ENCODE measurements at regions not wholly inside any gene's neighbourhood (a gene's known extent, or its start where the extent isn't known, plus 50 kb on each side); places are given as distances from the start of the nearest gene placed in this dataset.
"Not testable (repeated sequence)": the region's sequence is repeated elsewhere in the genome, so short reads cannot be mapped to it uniquely, and the experiment has no call there.

DNA sequence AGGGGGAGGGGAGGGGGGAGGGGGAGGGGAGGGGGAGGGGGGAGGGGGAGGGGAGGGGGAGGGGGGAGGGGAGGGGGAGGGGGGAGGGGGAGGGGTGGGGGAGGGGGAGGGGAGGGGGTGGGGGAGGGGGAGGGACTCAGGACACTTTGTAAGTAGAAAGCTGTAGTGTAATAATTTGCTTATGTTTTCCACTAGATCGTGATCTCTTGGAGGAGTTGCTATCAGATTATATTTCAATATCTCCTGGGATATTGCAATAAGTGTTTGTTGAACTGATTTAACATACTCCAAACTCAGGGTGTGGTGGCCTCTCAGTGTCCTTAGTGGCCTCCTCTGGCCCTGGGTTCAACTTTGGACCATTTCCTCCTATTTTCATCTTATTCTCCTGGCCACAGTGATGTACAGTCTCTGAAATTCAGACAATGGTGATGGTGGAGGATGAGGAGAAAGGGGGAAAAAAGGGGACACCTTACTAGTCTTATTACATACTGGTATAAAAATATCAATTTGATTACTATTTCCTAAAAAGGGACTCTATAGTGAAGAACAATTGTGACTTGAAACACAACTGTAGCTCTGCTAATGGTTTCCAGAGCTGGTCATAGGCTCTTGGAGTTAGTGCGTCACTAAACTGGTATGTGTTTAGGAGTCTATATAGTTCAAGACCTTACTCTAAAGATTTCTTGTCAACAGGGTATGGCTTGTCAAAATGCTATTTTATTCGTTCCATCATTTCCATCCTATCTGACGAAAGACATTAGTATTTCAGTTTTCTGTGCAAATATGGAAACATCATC, 89.6 kb downstream of the DDX1 start:
- DNase-seq = no peak

DNA sequence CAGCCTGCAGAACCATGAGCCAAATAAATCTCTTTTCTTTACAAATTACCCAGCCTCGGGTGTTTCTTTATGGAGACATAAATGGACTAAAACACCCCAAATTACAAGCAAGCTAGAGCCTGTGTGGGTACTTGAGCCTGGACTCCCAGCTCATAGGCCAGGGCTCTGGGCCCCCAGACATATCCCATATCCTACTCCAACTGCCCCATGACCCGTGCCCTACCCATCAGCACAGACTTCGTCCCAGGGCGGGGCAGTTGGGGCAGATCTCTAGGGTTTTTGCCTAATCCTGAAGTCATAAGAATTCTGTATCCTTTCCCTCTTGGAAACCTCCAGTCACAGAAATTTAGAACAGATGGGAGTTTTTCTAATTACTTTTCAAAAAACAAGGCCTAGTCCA, 90.7 kb downstream of the DDX1 start:
- DNase-seq = no peak

DNA sequence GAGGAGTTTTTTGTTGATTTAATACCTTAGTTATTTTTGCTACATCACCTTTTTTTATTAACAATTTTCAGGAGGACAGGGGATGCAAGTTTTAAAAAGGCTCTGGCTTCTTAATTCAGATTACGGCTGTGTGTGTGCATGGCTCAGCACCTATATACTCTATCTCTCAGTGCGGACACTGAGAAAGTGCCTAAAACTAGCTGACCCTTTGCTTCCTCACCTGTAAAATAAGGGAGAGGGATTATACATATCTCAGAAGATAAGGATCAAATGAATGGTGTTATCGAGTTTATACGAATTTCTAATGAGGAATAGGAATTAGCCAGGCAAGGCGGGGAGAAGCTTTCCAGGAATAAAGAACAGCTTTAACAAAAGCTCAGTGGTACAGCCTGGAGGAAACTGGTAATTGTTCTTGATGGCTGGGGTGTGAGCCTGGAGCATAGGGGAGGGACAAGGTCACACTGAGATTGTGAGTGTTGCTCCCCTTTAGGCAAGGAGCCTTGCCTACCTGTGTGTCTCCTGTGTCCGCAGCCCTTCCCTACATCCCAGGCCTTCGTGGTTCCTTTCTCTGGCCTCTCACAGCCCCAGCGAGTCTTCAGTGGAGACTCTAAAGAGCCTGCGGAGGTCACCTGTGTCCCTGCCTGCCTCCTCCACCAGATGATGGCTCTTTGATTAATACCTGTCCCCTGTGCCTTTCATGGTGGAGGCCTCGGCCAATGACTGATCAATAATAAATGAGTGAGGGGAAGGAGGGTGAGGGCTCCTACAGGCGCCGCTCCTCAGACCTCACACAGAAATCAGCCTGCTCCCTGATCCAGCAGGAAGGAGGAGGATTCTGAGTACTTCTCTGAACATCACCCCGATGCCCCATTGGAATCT, 92.7 kb downstream of the DDX1 start:
- no peak for DNase-seq

DNA sequence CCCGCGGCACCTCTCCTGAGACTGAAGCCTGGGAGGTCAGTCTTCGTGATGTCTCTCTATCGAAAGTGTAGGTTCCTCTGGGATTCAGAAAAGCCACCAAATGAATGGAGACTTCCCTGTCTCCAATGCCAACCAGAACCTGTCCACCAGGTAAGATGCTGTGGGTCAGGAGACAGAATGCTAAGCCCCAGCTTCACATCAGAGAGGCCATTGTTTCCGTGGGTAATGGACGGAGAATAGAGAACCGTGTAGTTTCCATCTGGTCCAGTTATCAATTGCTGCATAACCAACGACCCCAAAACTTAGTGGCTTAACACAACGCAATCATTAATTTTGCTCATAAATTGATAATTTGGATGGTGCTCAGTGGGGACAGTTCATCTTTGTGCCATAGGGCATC, 93.5 kb downstream of the DDX1 start:
- no peak for DNase-seq

DNA sequence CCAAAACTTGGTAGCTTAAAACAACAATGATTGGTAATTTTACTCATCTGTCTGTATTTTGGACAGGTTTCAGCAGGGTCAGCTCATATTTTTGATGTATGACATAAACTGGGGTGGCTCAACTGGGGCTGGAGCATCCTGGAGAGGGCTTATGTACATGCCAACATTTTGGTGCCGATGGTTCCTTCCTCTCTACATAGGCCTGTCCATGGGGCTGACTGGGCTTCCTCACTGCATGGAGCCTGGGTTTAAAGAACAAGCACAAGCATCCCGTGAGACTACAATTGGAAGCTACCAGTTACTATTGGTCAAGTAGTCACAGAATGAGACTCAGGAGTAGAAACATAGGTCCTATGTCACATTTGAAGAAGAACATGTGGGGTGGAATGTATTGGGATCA, 95.0 kb downstream of the DDX1 start:
- no peak for DNase-seq

DNA sequence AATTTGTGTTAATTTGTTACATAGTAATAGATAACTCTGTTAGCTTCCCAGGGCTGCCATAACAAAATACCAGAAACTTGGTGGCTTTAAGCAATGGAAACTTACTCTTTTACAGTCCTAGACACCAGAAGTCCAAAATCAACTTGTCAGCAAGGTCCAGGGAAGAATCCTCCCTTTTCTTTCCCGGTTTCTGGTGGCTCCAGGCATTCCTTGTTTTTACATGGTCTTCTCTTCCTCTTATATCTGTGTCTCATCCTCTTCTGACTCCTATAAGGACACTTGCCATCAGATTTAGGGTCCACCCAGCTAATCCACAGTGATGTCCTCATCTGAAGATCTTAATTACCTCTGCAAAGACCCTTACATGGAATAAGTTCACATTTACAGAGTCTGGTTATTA, 95.6 kb downstream of the DDX1 start:
- DNase-seq = no peak

DNA sequence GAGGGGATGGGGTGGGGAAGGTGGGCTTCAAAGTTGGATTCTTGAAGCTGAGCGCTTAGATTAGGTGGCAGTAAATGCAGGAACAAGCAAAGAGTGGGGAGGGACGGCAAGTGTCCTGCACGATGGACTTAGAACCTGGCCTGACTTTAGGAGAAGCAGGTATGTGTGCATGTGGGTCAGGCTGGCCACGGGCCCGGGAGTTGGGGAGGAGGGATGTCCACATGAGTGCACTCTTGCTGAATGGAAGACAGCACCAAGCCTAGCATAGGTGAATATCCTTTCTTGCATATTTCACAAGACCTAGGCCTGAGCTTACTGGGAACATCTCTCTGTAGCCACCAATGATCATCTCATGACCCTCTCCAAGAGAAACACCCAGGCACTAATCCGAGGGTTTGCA, 96.1 kb downstream of the DDX1 start:
- DNase-seq = no peak

DNA sequence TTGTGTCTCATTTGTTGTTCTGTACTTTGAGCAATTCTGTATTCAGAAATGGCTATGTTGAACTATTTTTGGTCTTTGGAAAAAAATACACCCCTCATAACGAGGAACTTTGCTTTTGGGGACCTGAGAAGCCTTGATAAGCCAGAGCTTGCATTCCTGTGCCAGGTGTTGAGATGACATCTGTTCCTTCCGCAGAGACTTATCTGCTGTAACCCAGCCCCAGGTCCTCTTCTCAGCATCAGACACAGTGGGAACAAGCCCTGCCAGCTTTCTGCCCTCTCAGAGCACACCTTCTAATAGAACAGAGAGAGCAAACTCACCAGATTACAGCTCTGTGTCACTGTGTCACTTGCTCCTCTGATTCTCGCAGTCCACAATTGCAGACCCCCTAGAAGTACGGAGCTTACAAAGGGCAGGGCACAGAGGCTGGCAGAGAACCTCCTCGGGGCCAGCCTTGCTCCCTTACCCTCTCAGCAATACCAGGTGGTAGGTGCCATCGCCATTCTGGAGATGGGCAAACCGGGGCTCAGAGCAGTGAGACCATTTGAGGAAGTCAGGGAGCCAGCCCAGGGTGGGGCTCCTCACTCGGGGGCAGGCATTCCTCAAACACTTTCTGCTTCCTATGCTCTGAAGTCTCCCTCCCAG, 97.4 kb downstream of the DDX1 start:
- no peak for DNase-seq

DNA sequence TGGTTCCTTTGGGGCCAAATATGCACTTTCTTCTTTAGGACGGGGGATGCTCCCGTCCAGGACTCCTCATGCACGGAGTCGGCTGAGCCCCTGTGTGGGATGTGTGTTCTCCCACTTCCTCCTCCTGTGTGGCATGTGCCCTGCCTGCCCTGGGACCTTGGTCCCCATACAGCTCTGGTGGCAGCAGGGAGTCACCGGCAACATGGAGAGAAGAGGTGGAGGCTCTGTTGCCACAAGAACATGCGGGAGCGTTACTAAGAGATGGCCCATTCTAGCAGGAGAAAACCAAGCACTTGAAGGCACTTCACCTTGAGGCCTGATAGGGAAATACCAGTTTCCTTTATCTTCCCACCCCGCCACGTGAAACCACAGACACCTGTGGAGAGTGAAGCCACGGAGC, 98.0 kb downstream of the DDX1 start:
- no peak for DNase-seq

DNA sequence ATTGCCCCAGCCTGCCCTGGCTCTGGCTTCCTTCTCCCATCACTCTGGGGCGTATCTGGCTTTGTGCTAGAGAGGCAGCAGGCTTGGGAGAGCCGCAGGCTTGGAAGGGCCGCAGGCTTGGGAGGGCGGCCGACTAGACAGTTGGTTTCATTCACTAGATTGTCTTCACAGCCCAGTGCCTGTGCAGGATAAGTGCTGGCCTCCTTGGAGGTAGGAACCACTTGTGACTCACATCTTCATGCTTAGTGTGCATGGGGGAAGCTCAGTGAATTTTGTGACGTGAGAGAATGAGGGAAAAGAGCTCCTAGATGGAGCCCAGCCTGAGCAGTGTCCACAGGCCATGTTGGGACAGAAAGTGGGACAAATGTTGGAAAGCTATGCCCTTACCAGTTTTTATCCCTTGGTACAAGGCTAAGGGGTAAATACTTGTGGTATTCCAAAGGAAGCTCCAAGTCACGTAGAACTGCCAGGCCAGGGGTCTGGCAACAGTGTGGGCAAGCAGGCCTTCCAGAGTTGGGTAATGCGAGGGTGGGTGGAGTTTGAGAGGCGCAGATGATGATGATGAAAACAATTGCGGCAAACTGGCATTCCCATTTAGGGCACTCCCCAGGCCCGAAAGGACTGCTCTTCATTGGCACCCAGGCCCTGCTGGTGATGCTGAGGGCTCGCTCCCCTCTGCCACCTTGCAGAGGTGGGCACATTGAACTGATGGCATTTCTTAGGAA, 100.1 kb downstream of the DDX1 start:
- DNase-seq = no peak

DNA sequence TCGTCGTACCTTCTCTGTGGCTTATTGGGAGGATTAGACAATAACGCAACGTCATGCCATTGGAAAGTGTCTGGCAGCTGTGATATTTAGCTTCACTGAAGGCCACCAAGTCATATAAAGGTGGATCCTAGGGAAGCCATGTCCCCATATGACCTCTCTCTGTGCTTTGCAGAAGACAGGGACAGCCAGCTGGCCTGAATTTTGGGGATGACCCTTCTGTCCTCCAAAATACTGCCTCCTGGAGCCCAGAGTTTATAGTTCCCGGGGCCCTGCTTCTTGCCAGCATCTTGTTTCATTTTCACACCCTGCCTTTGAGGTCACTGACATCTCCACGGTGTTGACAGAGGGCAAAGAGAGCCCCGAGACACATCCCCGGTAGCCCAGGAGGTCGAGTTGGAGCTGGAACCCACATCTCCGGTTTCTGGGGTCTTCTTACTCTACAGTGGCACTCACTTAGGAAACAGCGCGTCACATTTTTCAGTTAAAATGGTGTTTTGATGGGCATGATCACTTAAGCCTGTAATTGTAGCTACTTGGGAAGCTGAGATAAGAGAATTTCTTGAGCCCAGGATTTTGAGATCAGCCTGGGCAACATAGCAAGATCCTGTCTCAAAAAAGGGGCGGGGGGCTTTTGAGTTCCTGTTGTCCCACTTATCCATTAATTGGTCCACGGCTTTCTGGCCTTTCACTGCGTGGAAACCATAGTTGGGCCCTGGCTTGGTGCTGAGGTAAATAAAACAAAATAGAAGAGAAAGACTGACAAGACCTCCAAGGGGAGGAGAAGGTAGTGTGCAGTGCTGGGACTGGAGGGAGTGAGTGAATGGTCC, 101.1 kb downstream of the DDX1 start:
- no peak for DNase-seq

DNA sequence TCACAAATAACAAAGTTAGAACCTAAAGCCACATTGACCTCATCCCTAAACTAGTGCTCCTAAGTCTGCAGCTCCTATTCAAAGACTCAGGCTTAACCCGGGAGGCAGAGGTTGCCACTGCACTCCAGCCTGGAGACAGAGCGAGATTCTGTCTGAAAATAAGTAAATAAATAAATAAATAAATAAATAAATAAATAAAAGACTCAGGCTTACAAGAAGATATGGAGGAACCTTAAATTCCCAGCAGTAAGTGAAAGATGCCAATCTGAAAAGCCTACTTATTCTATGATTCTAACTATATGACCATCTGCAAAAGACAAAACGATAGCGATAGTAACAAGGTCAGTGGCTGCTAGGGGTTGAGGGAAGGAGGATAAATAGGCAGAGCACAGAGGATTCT, 101.7 kb downstream of the DDX1 start:
- DNase-seq = no peak

DNA sequence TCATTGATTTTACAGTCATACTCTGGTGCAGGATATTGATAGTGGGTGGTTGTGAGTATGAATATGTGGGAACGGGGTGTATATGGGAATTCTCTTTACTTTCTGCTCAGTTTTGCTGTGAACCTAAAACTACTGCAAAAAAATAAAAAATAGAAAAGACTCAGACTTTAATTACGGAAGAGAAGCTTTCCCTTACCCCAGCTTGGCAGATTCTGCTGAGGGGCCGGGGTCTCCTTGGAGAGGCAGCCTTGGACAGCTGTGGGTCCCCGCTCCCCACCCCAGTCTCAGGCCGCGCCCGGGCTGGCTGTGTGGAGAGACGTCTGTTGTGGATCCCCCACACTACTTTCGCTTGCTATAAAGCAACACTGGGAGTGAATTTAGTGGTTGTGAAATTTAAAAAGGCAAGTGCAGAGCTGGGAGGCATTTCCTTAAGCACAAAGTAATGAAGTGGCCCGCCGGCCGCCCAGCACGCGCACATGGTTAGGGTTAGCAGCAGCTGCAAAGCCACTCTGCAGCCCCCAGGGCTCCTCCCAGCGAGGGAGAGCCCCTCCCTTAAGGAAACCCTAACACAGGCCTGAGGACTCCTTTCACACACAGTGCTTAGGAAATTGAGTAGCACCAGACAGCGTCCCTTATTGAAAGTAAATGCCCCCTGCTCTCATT, 102.4 kb downstream of the DDX1 start:
- DNase-seq = no peak

DNA sequence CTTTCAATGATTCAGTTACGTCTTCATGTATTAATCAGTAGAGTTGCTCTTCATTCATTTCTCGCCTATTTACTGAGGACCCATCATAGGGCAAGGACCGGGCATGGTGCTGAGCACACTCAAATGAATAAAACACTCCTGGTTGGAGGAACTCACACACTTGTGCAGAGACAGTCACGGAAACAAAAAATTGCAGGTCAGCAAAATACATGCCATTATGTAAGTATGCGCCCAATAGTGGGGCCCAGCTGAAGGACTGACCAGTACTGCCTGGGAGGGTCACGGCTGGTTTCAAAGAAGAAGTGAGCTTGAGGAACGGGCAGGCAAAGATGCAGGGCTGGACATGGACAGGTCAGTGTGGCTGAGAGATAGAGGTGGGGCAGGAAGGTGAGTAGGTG, 102.9 kb downstream of the DDX1 start:
- DNase-seq = no peak

DNA sequence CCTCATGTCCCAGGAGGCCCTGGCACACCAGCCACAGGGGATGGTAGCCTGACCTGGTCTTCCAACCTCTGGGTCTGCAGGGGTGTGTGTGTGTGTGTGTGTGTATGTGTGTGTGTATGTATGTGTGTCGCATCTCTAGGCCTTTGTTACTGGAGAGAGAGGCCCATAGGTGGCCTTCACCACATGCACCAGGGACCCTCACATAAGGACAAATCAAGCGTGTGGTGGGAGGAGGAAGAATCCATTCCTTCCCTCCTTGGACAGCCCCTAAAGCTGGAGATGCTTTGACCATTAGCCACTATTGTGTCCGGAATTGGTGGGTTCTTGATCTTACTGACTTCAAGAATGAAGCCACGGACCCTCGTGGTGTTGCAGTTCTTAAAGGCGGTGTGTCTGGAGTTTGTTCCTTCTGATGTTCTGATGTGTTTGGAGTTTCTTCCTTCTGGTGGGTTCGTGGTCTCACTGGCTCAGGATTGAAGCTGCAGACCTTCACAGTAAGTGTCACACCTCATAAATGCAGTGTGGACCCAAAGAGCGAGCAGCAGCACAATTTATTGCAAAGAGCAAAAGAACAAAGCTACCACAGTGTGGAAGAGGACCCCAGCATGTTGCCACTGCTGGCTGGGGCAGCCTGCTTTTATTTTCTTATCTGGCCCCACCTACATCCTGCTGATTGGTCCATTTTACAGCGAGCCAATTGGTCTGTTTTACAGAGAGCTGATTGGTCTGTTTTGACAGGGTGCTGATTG, 104.1 kb downstream of the DDX1 start:
- no peak for DNase-seq

DNA sequence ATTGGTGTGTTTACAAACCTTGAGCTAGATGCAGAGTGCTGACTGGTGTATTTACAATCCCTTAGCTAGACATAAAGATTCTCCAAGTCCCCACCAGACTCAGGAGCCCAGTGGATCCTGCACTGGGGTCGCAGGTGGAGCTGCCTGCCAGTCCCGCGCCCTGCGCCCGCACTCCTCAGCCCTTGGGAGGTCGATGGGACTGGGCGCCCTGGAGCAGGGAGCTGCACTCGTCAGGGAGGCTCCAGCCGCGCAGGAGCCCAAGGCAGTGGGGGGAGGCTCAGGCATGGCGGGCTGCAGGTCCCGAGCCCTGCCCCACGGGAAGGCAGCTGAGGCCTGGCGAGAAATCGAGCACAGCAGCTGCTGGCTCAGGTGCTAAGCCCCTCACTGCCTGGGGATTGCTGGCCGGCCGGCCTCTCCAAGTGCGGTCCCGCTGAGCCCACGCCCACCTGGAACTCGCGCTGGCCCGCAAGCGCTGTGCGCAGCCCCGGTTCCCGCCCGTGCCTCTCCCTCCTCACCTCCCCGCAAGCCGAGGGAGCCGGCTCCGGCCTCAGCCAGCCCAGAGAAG, 105.0 kb downstream of the DDX1 start:
- DNase-seq = not testable (repeated sequence)

DNA sequence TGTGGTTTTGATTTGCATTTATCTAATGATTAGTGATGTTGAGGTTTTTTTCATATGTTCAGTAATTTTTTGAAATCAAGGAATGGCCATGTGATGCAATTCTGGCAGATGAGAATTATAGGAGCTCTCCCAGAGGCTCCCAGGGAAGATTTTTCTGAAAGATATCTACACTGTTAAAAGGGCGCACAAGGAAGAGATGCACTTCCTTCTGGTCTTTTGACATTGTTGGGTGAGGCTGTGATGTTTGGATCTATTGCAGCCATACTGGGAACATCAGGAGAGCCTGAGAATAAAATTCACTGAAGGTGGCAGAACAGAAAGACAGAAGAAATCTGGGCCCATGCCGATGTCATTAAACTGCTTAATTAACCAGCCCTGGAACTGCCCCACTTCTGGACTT, 108.5 kb downstream of the DDX1 start:
- no peak for DNase-seq

DNA sequence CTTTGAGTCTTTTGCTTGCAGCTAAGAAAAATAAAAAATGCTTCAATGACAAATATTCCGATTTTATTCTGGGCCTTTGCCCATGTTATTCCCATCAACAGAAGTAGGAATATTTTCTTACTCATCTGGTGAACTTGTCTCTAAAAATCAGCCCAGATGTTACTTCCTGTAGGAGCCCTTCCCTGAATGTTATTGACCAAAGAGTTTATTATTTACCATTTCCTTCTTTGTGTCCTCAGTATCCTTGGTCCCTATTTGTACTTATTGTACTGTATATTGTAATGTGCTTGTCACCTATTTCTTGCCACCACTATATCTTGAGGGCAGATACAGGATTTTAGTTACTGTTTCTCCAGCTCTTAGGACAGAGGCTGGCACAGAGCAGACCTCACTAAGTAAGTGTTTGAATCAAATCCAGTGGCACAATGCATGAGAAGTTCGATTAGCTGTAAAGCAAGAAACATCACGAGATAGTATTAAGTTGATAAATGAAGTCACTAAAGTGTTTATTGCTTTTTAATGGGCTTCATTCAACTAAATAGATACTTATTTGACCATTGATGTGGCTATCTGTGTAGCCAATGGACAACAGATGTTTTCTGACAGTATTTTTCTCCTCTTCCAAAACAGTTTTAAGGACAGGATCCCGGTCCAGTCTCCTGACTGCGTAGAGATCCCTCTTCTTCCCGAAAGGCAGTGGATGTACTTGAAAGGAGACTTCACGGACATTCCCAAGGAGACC, 109.1 kb downstream of the DDX1 start:
- no peak for DNase-seq

DNA sequence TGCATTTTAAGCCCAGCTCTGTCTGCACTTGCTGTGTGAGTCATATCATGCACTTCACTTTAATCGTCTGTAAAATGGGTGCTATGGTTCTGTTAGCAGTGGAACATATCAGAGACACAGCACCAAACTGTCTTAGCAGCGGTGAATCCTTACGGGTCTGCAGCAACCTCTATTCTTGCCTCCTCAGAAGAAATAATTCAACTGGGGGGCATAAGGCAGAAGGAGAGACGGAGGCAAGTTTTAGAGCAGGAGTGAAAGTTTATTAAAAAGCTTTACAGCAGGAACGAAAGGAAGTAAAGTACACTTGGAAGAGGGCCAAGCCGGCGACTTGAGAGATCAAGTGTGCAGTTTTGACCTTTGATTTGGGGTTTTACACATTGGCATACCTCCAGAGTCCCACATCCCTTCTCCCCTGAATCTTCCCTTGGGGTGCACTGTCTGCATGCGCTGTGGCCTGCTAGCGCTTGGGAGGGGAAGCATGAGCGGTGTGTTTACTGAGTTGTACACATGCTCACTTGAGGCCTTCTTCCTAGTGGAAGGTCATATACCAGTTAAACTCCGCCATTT, 109.8 kb downstream of the DDX1 start:
- DNase-seq = no peak

Measured in fibroblast of skin of right quadriceps (primary cell).